Fibroblast of skin of scalp (primary cell): ENCODE measurements at regions not wholly inside any gene's neighbourhood (a gene's known extent, or its start where the extent isn't known, plus 50 kb on each side); places are given as distances from the start of the nearest gene placed in this dataset.

Experiments used
- DNase-seq: peaks from one replicate; pipeline ENCODE4 v3.0.0-alpha.2; 2013

GRCh38 chr11:71124127-71124526 lies 128.2 kb downstream of the SHANK2 start:
- DNase-seq: no peak

DNA sequence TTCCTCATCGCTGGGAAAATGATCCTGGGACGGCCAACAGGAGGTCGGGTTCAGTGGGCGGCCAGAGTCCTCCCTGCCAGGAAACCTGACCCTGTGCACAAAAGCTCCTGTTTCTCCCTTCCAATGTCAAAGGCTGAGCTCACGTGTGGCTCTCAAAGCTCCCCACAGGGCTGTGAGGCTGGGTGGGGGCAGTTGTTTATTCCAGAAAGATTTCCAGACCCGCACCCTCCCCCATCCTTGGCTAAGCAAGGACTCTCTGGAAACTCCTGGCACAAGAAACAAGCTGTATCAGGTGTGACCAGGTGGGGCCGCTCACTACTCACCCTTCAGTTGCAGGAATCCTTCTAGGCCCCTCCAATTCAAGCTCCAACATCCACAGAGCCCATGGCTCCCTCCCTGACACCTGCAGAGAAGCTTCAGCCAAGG lies 131.9 kb downstream of the SHANK2 start:
- DNase-seq: no peak

- no peak for DNase-seq
Observed at GRCh38 chr11:71119656-71120269, 132.6 kb downstream of the SHANK2 start.

- no peak for DNase-seq
Observed at GRCh38 chr11:71118671-71119250, 133.6 kb downstream of the SHANK2 start.

DNA sequence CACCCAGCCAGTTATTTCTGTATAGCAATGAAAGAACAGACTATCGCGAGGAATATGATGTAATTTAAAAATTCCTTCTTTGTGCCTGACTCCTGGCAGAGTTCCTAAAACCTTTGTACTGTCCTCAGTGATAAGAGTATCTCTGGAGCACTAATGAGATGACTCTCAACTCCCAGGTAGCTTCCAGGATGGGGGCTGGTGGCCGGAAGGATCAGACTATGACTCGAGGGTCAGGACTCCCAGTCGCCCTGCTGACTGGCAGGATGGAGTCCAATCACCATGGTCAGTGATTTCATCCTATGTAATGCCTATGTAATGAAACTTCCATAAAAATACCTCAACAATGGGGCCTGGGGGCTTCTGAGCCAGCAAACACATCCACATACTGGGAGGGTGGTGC lies 135.1 kb downstream of the SHANK2 start:
- DNase-seq: no peak

DNA sequence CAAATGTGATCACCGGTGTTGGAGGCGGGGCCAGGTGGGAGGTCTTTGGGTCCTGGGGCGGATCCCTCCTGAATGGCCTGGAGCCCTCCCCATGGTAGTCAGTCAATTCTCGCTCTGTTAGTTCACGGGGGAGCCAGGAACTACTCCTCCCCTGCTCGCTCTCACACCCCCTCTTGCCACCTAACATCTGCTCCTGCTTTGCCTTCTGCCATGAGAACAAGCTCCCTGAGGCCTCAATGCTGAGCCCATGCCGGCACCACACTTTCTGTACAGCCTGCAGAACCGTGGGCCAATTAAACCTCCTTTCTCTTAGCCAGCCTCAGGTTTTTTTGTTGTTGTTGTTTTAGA lies 135.7 kb downstream of the SHANK2 start:
- no peak for DNase-seq

- no peak for DNase-seq
Observed at GRCh38 chr11:71115770-71116692, 136.3 kb downstream of the SHANK2 start.

GRCh38 chr11:71114124-71114851 lies 138.1 kb downstream of the SHANK2 start:
- no peak for DNase-seq

DNA sequence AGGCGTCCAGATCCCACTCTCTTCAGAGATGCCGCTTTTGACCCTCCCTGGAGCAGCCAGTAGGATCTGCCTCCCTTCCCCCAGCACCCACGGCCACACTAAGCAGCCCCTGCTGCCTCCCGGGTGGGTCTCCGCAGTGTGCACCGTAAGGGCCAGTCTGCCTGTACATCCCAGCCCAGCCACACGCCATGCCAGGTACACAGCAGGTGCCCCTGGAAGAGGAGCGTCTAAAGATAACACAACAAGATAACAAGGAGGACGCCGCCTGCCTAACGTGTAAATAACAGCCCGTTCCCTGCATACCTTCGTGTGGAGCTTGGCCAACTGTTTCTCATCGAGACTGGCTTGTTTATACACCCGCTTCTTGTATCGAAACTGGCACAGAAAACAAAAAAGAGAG lies 139.4 kb downstream of the SHANK2 start:
- DNase-seq: no peak

- DNase-seq: no peak
Observed at GRCh38 chr11:71112454-71112853, 139.9 kb downstream of the SHANK2 start.

DNA sequence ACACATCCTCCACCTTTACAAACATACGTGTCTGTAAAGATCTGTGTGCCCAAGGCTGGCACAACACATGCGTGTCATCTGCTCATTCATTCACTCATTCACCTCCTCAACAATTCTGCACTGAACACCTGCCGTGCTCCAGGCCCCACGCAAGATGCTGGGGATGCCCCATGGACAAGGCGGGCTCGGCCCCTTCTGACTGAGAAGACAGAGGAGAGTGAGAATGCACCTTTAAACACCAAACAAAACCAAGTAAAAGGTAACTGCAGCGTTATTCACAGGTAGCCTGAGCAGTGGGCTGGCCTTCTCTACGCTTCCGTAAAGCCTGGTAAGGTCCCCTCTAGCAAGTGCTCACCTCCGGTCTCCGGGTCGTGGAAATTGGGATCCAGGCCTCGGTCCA lies 142.8 kb downstream of the SHANK2 start:
- no peak for DNase-seq

- DNase-seq: no peak
Observed at GRCh38 chr11:71109186-71109585, 143.2 kb downstream of the SHANK2 start.

GRCh38 chr11:71108013-71108865 lies 144.1 kb downstream of the SHANK2 start:
- DNase-seq: no peak

DNA sequence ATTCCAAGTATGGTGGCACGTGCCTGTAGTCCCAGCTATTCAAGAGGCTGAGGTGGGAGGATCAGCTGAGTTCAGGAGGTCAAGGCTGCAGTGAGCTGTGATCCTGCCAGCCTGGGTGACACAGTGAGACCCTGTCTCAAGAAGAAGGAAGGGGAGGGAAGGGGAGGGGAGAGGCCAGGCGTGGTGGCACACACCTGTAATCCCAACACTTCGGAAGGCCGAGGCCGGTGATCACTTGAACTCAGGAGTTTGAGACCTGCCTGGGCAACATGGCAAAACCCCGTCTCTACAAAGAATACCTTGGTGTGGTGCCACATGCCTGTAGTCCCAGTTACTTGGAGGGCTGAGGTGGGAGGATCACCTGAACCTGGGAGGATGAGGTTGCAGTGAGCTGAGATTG lies 145.7 kb downstream of the SHANK2 start:
- no peak for DNase-seq

DNA sequence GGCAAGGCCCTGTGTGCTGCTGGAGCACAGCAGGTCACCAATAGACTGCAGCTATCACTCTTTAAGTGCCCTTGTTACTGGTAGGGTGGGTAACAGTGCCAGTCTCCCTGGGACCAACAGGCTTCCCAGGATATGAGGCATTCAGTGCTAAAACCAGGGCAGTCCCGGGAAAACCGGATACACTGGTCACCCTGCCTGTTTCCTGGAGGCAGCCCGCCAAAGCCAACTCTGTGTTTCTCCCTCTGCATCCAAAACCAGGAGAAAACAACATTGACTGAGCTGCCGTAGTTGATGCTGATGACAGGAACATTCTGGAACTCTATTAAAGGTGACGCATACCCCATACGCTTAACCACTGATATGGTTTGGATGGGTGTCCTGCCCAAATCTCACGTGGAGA lies 149.1 kb downstream of the SHANK2 start:
- DNase-seq: no peak

- DNase-seq: no peak
Observed at GRCh38 chr11:71102251-71102995, 150.0 kb downstream of the SHANK2 start.

GRCh38 chr11:71101606-71102005 lies 150.8 kb downstream of the SHANK2 start:
- DNase-seq: no peak

DNA sequence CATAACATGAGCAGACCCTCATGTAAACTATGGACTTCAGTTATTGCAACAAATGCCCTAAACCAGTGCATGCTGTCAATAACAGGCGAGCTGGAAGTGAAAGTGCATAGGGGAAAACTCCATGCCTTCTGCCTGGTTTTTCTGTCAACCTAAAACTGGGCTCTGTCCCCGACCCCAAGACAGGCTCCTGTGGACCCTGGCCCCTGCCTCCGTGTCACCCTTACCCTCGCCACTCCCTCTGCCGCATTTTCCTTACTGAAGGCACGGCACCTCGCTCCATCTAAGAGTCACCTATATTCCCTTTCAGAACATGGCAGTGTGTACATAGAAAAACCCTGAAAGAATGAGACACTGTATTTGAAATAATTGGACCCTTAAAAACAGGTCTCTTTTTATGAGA lies 151.3 kb downstream of the SHANK2 start:
- DNase-seq: no peak

DNA sequence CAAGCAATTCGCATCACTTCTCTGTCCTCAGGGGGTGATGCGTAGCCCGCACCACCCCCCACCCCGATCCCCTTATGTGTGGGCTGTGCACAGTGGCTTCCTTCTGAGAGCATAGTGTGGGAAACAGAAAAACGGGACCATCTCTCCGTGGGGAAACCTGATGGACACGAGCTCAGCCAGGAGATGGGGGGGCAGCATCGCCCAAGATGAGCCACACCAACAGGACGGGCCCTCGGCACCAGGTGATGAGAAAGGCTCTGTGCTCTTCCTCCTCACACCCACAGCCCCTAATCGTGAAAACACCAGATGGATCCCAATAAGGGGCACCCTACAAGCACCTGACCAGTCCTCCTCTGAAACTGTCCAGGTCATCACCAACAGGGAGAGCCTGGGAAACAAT lies 153.6 kb downstream of the SHANK2 start:
- no peak for DNase-seq

DNA sequence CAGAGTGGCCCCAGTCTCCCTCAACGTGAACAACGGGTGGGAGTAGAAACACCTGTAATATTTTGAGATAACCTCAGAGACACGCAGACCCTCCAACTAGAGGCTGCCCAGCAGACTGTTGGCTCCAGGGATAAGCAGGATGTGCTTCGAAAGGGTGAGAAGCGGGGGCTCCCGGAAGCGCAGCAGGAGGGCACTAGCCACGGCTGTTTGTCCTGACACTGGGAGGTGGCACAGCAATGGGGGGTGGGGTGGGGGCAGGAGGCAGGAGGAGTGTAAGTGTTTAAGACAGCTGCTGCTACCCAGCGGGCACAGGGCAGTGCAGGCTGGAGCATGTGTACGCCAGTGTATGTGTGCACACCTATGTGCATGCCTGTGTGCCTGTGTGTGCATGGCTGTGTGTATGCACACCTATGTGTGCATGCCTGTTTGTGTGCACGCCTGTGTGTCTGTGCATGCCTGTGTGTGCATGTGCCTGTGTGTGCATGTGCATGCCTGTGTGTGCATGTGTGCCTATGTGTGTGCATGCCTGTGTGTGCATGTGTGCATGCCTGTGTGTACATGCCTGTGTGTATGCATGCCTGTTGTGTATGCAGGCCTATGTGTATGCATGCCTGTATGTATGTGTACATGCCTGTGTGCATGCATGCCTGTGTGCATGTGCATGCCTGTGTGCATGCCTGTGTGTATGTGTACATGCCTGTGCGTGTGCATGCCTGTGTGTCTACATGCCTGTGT lies 154.7 kb downstream of the SHANK2 start:
- DNase-seq: no peak
